ENCODE measurements at regions not wholly inside any gene's neighbourhood (a gene's known extent, or its start where the extent isn't known, plus 50 kb on each side); places are given as distances from the start of the nearest gene placed in this dataset.

- TF ChIP-seq, protein P1, sequence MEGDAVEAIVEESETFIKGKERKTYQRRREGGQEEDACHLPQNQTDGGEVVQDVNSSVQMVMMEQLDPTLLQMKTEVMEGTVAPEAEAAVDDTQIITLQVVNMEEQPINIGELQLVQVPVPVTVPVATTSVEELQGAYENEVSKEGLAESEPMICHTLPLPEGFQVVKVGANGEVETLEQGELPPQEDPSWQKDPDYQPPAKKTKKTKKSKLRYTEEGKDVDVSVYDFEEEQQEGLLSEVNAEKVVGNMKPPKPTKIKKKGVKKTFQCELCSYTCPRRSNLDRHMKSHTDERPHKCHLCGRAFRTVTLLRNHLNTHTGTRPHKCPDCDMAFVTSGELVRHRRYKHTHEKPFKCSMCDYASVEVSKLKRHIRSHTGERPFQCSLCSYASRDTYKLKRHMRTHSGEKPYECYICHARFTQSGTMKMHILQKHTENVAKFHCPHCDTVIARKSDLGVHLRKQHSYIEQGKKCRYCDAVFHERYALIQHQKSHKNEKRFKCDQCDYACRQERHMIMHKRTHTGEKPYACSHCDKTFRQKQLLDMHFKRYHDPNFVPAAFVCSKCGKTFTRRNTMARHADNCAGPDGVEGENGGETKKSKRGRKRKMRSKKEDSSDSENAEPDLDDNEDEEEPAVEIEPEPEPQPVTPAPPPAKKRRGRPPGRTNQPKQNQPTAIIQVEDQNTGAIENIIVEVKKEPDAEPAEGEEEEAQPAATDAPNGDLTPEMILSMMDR (IDR thresholded peaks at IDR 0.05): no peak
- TF ChIP-seq EZH2 (IDR thresholded peaks at IDR 0.05; ENCODE audit: borderline replicate concordance, insufficient read depth, low read depth, low read length, poor library complexity, severe bottlenecking): no peak
Observed at GRCh38 chr10:65786279-65786678, 1139.6 kb upstream of the LRRTM3 start.

Measured in B cell (primary cell).